GM13977 (cell line): ENCODE measurements at regions not wholly inside any gene's neighbourhood (a gene's known extent, or its start where the extent isn't known, plus 50 kb on each side); places are given as distances from the start of the nearest gene placed in this dataset.

Experiments used
- DNase-seq: peaks from one replicate; pipeline ENCODE4 v3.0.0; 2012; ENCODE audit warnings: low spot score
- in situ Hi-C: fragments of 300-500 bp; cut with MboI; formaldehyde crosslinking; loops from one replicate; pipeline ENCODE4 v1.12.0; 2022; ENCODE audit warnings: low sequenced_read_pairs, low pct_unique_long_range_greater_than_20kb, mixed read lengths, inconsistent platforms; ENCODE audit not compliant: unreplicated experiment
- TF ChIP-seq, protein P1 (sequence below): IDR thresholded peaks from 2 replicates; pipeline ENCODE4 v1.5.1; 2012; ENCODE audit warnings: mild to moderate bottlenecking, control low read depth; ENCODE audit not compliant: insufficient read depth; ENCODE audit errors: extremely low read depth, missing control alignments

DNA sequence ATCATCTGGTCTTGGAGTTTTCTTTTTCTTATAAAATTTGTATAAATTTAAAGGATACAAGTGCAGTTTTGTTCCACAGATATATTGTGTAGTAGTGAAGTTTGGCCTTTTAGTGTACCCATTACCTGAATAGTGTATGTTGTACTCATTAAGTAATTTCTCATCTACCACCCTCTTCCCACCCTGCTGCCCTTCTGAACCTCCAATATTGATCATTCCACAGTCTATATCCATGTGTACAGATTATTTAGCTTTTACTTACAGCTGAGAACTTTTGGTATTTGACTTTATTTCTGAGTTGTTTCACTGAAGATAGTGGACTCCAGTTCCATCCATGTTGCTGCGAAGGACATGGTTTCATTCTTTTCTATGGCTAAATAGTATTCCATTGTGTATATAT is 63.1 kb upstream of the NR3C1 start:
- in situ Hi-C loops: no loop called here
- TF ChIP-seq, protein P1, sequence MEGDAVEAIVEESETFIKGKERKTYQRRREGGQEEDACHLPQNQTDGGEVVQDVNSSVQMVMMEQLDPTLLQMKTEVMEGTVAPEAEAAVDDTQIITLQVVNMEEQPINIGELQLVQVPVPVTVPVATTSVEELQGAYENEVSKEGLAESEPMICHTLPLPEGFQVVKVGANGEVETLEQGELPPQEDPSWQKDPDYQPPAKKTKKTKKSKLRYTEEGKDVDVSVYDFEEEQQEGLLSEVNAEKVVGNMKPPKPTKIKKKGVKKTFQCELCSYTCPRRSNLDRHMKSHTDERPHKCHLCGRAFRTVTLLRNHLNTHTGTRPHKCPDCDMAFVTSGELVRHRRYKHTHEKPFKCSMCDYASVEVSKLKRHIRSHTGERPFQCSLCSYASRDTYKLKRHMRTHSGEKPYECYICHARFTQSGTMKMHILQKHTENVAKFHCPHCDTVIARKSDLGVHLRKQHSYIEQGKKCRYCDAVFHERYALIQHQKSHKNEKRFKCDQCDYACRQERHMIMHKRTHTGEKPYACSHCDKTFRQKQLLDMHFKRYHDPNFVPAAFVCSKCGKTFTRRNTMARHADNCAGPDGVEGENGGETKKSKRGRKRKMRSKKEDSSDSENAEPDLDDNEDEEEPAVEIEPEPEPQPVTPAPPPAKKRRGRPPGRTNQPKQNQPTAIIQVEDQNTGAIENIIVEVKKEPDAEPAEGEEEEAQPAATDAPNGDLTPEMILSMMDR: no peak

DNA sequence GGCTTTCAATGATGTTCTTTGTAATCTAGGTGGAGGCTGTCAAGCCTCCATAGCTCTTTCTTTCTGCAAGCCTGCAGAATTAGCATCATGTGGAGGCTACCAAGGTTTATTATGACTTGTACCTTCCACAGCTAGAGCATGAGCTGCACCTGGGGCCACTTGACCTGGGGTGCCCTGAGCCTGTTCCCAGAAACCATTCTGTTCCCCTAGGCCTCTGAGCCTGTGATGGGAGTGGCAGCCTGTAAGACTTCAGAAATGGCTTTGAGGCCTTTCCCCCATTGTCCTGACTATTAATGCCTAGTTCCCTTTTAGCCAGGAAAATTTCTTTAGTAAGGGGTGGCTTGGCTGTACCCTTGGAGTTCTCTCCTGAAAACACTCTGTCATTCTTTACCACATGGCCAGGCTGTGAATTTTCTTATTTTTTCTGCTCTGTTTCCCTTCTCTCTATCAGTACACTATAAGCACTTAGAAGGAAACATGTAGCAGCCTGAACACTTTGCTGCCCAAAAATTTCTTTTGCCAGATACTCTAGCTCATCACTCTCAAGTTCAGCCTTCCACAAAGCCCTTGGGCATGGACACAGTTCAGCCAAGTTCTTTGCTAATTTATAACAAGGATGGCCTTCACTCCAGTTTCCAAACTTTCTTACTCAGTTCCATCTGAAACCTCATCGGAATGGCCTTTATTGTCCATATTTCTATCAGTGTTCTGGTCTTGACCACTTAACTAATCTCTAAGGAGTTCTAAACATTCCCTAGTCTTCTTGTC is 61.4 kb upstream of the NR3C1 start:
- DNase-seq: no peak
- in situ Hi-C loops: no loop called here
- TF ChIP-seq, protein P1: no peak

More for the DNA sequence above, 63.1 kb upstream of the NR3C1 start:
- DNase-seq: no peak

DNA sequence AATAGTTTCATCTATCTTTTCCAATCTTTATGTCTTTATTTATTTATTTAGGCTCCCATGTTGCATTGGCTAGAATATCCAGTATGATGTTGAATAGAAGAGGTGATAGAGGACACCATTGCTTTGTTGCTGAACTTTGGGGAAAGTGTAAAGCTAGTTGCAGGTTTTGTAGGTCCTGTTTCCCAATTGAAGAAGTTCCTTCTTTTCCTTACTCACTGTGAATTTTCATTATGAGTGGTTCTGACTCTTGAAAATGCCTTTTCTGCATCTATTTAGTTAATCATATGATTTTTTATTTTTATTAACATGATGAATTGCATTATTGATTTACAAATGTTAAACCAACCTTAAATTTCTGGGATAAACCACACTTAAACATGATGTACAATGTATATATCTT is 58.9 kb upstream of the NR3C1 start:
- in situ Hi-C loops: no loop called here
- no peak for DNase-seq
- TF ChIP-seq, protein P1: no peak

DNA sequence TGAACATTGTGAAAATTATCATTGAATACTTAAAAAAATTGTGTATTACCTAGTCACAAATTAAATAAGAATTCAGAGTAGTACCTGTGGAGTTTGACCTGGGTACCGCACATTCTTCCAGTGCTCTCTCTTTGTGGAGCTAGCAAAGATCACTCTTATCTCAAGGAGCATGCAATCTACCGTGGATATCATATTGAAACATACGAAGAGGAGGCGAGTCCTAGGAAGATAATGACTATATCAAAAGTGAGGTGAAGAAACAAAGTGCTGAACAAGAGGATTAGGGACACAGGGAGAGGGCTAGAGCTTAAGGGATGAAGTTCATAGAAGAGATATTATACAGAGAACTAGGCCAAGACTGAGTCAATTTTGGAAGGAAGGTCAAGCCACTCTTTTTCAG is 55.9 kb upstream of the NR3C1 start:
- TF ChIP-seq, protein P1: no peak
- in situ Hi-C loops: no loop called here
- DNase-seq: no peak

DNA sequence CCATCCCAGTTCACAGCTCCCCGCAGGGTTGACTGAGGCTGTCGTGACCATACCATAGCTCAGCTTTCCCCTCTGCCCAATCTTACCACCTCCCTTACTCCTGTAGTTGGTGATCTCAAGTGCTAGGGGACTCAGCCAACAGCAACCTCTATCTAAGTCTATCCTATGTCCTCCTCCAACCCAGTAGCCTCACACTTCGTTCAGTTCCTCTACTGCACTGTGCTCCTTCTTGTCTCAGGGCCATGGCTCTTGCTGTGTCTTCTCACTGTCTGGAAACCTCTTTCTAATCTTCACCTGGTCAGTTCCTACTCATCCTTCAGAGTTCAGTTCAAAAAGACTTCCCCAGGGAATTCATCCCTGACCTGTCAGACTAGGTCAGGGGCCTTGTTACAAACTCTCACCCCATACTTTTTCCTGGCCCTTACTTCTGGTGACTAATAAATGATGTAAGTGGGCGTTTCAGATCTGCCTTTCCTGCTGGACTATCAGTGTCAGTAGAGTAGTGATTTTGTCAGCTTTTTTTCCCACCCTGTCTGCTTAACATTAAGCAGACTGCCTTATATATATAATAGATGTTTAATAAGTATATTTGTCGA is 53.6 kb upstream of the NR3C1 start:
- no peak for DNase-seq
- in situ Hi-C loops: no loop called here
- TF ChIP-seq, protein P1: no peak

DNA sequence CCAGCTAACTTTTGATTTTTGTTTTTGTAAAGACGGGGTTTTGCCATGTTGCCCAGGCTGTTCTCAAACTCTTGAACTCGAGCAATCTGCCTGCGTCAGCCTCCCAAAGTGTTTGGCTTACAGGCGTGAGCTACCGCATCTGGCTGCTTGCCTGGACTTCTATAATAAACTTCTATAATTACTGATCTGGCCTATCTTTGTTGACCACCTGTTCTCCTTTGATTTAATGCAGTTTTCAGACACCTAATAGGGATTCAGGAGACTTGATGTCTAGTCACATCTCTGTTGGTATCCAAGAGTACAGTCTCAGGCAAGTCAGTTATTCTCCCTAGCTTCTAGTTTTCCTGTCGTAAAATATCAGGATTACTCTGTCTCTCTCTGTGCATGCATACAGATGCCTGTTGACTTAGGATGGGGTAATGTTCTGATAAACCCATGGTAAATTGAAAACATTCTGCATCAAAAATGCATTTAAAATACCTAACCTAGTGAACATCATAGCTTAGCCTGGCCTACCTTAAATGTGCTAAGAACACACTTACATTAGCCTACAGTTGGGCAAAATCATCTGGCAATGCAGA is 51.5 kb upstream of the NR3C1 start:
- TF ChIP-seq, protein P1: no peak
- DNase-seq: no peak
- in situ Hi-C loops: no loop called here
